ENCODE measurements at regions not wholly inside any gene's neighbourhood (a gene's known extent, or its start where the extent isn't known, plus 50 kb on each side); places are given as distances from the start of the nearest gene placed in this dataset.

- Histone ChIP-seq H3K9me3 (ENCODE audit: insufficient read depth, low read depth, low read length) (no peaks in the 10 kb centered on the region), H3K9ac (ENCODE audit: low read length) (no peak overlapping the region), H3K4me1 (ENCODE audit: insufficient read depth, low read length) (no peaks in the 10 kb centered on the region), H3K4me3 (ENCODE audit: insufficient read depth, low read depth, low read length) (no peak overlapping the region), H3K4me2 (ENCODE audit: low read length) (no peak overlapping the region), H3K36me3 (ENCODE audit: insufficient read depth, low read length) (no peaks in the 10 kb centered on the region), H2AFZ (ENCODE audit: low read depth, low read length) (no peak overlapping the region), H3K27me3 (ENCODE audit: insufficient read depth, low read length) (no peaks in the 10 kb centered on the region), H3K27ac (ENCODE audit: low read depth, low read length) (no peak overlapping the region), H3K79me2 (ENCODE audit: insufficient read depth, low read length) (no peaks in the 10 kb centered on the region), H4K20me1 (ENCODE audit: insufficient read depth, low read length) (no peaks in the 10 kb centered on the region)
- H3K27ac Mint-ChIP-seq (ENCODE audit: unreplicated experiment): no peak overlapping the region
- no peaks in the 10 kb centered on the region for H3K36me3 Mint-ChIP-seq (ENCODE audit: low read depth, unreplicated experiment)
- H3K9me3 Mint-ChIP-seq (ENCODE audit: unreplicated experiment): no peaks in the 10 kb centered on the region
- no peak overlapping the region for H3K4me3 Mint-ChIP-seq (ENCODE audit: unreplicated experiment)
- TF ChIP-seq CTCF (IDR thresholded peaks at IDR 0.05; ENCODE audit: insufficient read depth, low read depth, low read length) (no peak), EZH2 (IDR thresholded peaks at IDR 0.05; ENCODE audit: insufficient read depth, low read length) (no peak)
- peaks cover 2% of the 10 kb centered on the region for H3K27me3 Mint-ChIP-seq (ENCODE audit: low read depth, unreplicated experiment)
- DNase-seq (ENCODE audit: low read depth) (no peak), FAIRE-seq (no peak)
- peaks cover 3% of the 10 kb centered on the region for H3K4me1 Mint-ChIP-seq (ENCODE audit: low read depth, unreplicated experiment)
Measured at GRCh38 chr4:52477191-52477780, 181.8 kb downstream of the USP46 start.

- no peak overlapping the region for H3K27ac ChIP-seq (ENCODE audit: low read depth, low read length)
- TF ChIP-seq CTCF (IDR thresholded peaks at IDR 0.05; ENCODE audit: insufficient read depth, low read depth, low read length) (no peak), EZH2 (IDR thresholded peaks at IDR 0.05; ENCODE audit: insufficient read depth, low read length) (no peak)
- no peaks in the 10 kb centered on the region for H3K9me3 ChIP-seq (ENCODE audit: insufficient read depth, low read depth, low read length)
- H3K4me1 ChIP-seq (ENCODE audit: insufficient read depth, low read length): no peaks in the 10 kb centered on the region
- H3K27me3 ChIP-seq (ENCODE audit: insufficient read depth, low read length): no peaks in the 10 kb centered on the region
- H3K4me2 ChIP-seq (ENCODE audit: low read length): no peak overlapping the region
- Mint-ChIP-seq H3K9me3 (ENCODE audit: unreplicated experiment) (no peaks in the 10 kb centered on the region), H3K27ac (ENCODE audit: unreplicated experiment) (no peak overlapping the region), H3K27me3 (ENCODE audit: low read depth, unreplicated experiment) (no peaks in the 10 kb centered on the region), H3K36me3 (ENCODE audit: low read depth, unreplicated experiment) (no peaks in the 10 kb centered on the region), H3K4me3 (ENCODE audit: unreplicated experiment) (no peak overlapping the region), H3K4me1 (ENCODE audit: low read depth, unreplicated experiment) (peaks cover 3% of the 10 kb centered on the region)
- no peaks in the 10 kb centered on the region for H3K36me3 ChIP-seq (ENCODE audit: insufficient read depth, low read length)
- no peaks in the 10 kb centered on the region for H3K79me2 ChIP-seq (ENCODE audit: insufficient read depth, low read length)
- no peak for FAIRE-seq
- no peak for DNase-seq (ENCODE audit: low read depth)
- H4K20me1 ChIP-seq (ENCODE audit: insufficient read depth, low read length): no peaks in the 10 kb centered on the region
- no peak overlapping the region for H3K4me3 ChIP-seq (ENCODE audit: insufficient read depth, low read depth, low read length)
- no peak overlapping the region for H2AFZ ChIP-seq (ENCODE audit: low read depth, low read length)
- H3K9ac ChIP-seq (ENCODE audit: low read length): no peak overlapping the region
Measured at GRCh38 chr4:52483186-52483890, 175.8 kb downstream of the USP46 start.

- no peak overlapping the region for H3K4me3 Mint-ChIP-seq (ENCODE audit: unreplicated experiment)
- H3K27me3 Mint-ChIP-seq (ENCODE audit: low read depth, unreplicated experiment): peaks cover 2% of the 10 kb centered on the region
- Histone ChIP-seq H4K20me1 (ENCODE audit: insufficient read depth, low read length) (no peaks in the 10 kb centered on the region), H3K9ac (ENCODE audit: low read length) (no peak overlapping the region), H3K9me3 (ENCODE audit: insufficient read depth, low read depth, low read length) (no peaks in the 10 kb centered on the region), H3K27ac (ENCODE audit: low read depth, low read length) (no peak overlapping the region), H3K27me3 (ENCODE audit: insufficient read depth, low read length) (no peaks in the 10 kb centered on the region), H3K4me2 (ENCODE audit: low read length) (no peak overlapping the region), H2AFZ (ENCODE audit: low read depth, low read length) (no peak overlapping the region), H3K36me3 (ENCODE audit: insufficient read depth, low read length) (no peaks in the 10 kb centered on the region), H3K4me3 (ENCODE audit: insufficient read depth, low read depth, low read length) (no peak overlapping the region), H3K4me1 (ENCODE audit: insufficient read depth, low read length) (no peaks in the 10 kb centered on the region), H3K79me2 (ENCODE audit: insufficient read depth, low read length) (no peaks in the 10 kb centered on the region)
- H3K36me3 Mint-ChIP-seq (ENCODE audit: low read depth, unreplicated experiment): no peaks in the 10 kb centered on the region
- H3K4me1 Mint-ChIP-seq (ENCODE audit: low read depth, unreplicated experiment): no peaks in the 10 kb centered on the region
- H3K9me3 Mint-ChIP-seq (ENCODE audit: unreplicated experiment): peaks cover 4% of the 10 kb centered on the region
- DNase-seq (ENCODE audit: low read depth) (no peak), FAIRE-seq (no peak)
- TF ChIP-seq EZH2 (IDR thresholded peaks at IDR 0.05; ENCODE audit: insufficient read depth, low read length) (no peak), CTCF (IDR thresholded peaks at IDR 0.05; ENCODE audit: insufficient read depth, low read depth, low read length) (no peak)
- H3K27ac Mint-ChIP-seq (ENCODE audit: unreplicated experiment): no peak overlapping the region
Measured at GRCh38 chr4:52507774-52508173, 151.3 kb downstream of the USP46 start.
